H9 (cell line): ENCODE measurements at regions not wholly inside any gene's neighbourhood (a gene's known extent, or its start where the extent isn't known, plus 50 kb on each side); places are given as distances from the start of the nearest gene placed in this dataset.

Experiments used
- DNase-seq: peaks from one replicate; pipeline ENCODE4 v3.0.0-alpha.2; 2017
- H2AFZ ChIP-seq: one replicate; pipeline ENCODE4 v1.6.1; 2013; ENCODE audit warnings: mild to moderate bottlenecking, low read length, control low read depth, moderate library complexity
- H2AK5ac ChIP-seq: 2 replicates; pipeline ENCODE4 v1.6.1; 2013; ENCODE audit warnings: low read length, control low read depth, mixed read lengths; ENCODE audit not compliant: insufficient read length
- H2BK120ac ChIP-seq: one replicate; pipeline ENCODE4 v1.6.1; 2013; ENCODE audit warnings: low read depth, mild to moderate bottlenecking, low read length, control low read depth, inconsistent platforms; ENCODE audit not compliant: poor library complexity, severe bottlenecking
- H2BK12ac ChIP-seq: 2 replicates; pipeline ENCODE4 v1.6.1; 2013; ENCODE audit warnings: low read length, control low read depth, mixed read lengths, low read depth; ENCODE audit not compliant: insufficient read length
- H2BK15ac ChIP-seq: 2 replicates; pipeline ENCODE4 v1.6.1; 2013; ENCODE audit warnings: low read depth, low read length, control low read depth
- H2BK20ac ChIP-seq: one replicate; pipeline ENCODE4 v1.6.1; 2013; ENCODE audit warnings: low read depth, mild to moderate bottlenecking, low read length, control low read depth, inconsistent platforms; ENCODE audit not compliant: poor library complexity, severe bottlenecking
- H2BK5ac ChIP-seq: 2 replicates; pipeline ENCODE4 v1.6.1; 2013; ENCODE audit warnings: low read length, control low read depth, mixed read lengths; ENCODE audit not compliant: insufficient read length
- H3K14ac ChIP-seq: 2 replicates; pipeline ENCODE4 v1.6.1; 2013; ENCODE audit warnings: low read length, control low read depth; ENCODE audit not compliant: insufficient read depth
- H3K18ac ChIP-seq: 2 replicates; pipeline ENCODE4 v1.6.1; 2013; ENCODE audit warnings: low read depth, mild to moderate bottlenecking, mixed read lengths, low read length, control low read depth; ENCODE audit not compliant: insufficient read length
- H3K23ac ChIP-seq: 2 replicates; pipeline ENCODE4 v1.6.1; 2013; ENCODE audit warnings: low read length, control low read depth, mixed read lengths, low read depth; ENCODE audit not compliant: insufficient read length
- H3K23me2 ChIP-seq: 2 replicates; pipeline ENCODE4 v1.6.1; 2013; ENCODE audit warnings: low read depth, mild to moderate bottlenecking, mixed read lengths, low read length, control low read depth; ENCODE audit not compliant: insufficient read length, poor library complexity, severe bottlenecking
- H3K27ac ChIP-seq: 2 replicates; pipeline ENCODE4 v1.5.1; 2013; ENCODE audit warnings: low read length, control low read depth, mixed read lengths, low read depth; ENCODE audit not compliant: insufficient read length
- H3K27me3 ChIP-seq: 2 replicates; pipeline ENCODE4 v1.6.1; 2013; ENCODE audit warnings: low read length, control low read depth, inconsistent platforms; ENCODE audit not compliant: insufficient read depth
- H3K4ac ChIP-seq: 2 replicates; pipeline ENCODE4 v1.6.1; 2013; ENCODE audit warnings: low read depth, mild to moderate bottlenecking, control low read depth, inconsistent platforms, low read length, moderate library complexity
- H3K4me1 ChIP-seq: 2 replicates; pipeline ENCODE4 v1.6.1; 2013; ENCODE audit warnings: low read length, control low read depth, inconsistent platforms; ENCODE audit not compliant: insufficient read depth
- H3K4me2 ChIP-seq: 2 replicates; pipeline ENCODE4 v1.6.1; 2013; ENCODE audit warnings: low read length, control low read depth, mixed read lengths; ENCODE audit not compliant: insufficient read length, insufficient read depth
- H3K56ac ChIP-seq: 2 replicates; pipeline ENCODE4 v1.6.1; 2013; ENCODE audit warnings: low read depth, mild to moderate bottlenecking, mixed read lengths, low read length, control low read depth; ENCODE audit not compliant: insufficient read length
- H3K79me1 ChIP-seq: 2 replicates; pipeline ENCODE4 v1.6.1; 2013; ENCODE audit warnings: low read depth, mild to moderate bottlenecking, moderate library complexity, low read length, control low read depth, inconsistent platforms; ENCODE audit not compliant: insufficient read depth, poor library complexity, severe bottlenecking
- H3K79me2 ChIP-seq: 2 replicates; pipeline ENCODE4 v1.6.1; 2013; ENCODE audit warnings: low read length, control low read depth, inconsistent platforms; ENCODE audit not compliant: insufficient read depth
- H3K9ac ChIP-seq: 2 replicates; pipeline ENCODE4 v1.6.1; 2013; ENCODE audit warnings: low read length, control low read depth, mixed read lengths; ENCODE audit not compliant: insufficient read length; ENCODE audit errors: extremely low read depth
- H3K9me3 ChIP-seq: one replicate; pipeline ENCODE4 v1.6.1; 2013; ENCODE audit warnings: low read depth, low read length, inconsistent platforms; ENCODE audit not compliant: control insufficient read depth
- H3T11ph ChIP-seq: one replicate; pipeline ENCODE4 v1.6.1; 2013; ENCODE audit warnings: mild to moderate bottlenecking, low read length, control low read depth, inconsistent platforms
- H4K20me1 ChIP-seq: one replicate; pipeline ENCODE4 v1.6.1; 2013; ENCODE audit not compliant: control insufficient read depth, insufficient read length, insufficient read depth
- H4K5ac ChIP-seq: 2 replicates; pipeline ENCODE4 v1.6.1; 2013; ENCODE audit warnings: low read depth, mild to moderate bottlenecking, mixed read lengths, low read length, control low read depth; ENCODE audit not compliant: insufficient read length
- H4K8ac ChIP-seq: replicated peaks from 2 replicates; pipeline ENCODE4 v1.6.1; 2013; ENCODE audit warnings: low read length, control low read depth, mixed read lengths, low read depth; ENCODE audit not compliant: insufficient read length
- H4K91ac ChIP-seq: 2 replicates; pipeline ENCODE4 v1.6.1; 2013; ENCODE audit warnings: low read depth, mild to moderate bottlenecking, moderate library complexity, mixed read lengths, low read length, control low read depth; ENCODE audit not compliant: insufficient read length
- H3K27ac Mint-ChIP-seq, 3 experiments: 2 replicates in 2 of 3; 3 replicates in 1 of 3; pipeline ENCODE4 v1.8.0; 2020 to 2021; ENCODE audit warnings: mixed read lengths in 3 of 3, mild to moderate bottlenecking in 1 of 3, moderate library complexity in 1 of 3
- H3K27me3 Mint-ChIP-seq: 2 replicates; pipeline ENCODE4 v1.8.0; 2021; ENCODE audit warnings: low read depth, mild to moderate bottlenecking, moderate library complexity, mixed read lengths
- H3K36me3 Mint-ChIP-seq, 3 experiments: 2 replicates in 2 of 3; 3 replicates in 1 of 3; pipeline ENCODE4 v1.8.0; 2020 to 2021; ENCODE audit warnings: low read depth in 3 of 3, mixed read lengths in 3 of 3; ENCODE audit not compliant: insufficient read depth in 1 of 3
- H3K4me1 Mint-ChIP-seq, 2 experiments: 2 replicates each; pipeline ENCODE4 v1.8.0; 2020; ENCODE audit warnings: mixed read lengths in 2 of 2
- H3K4me3 Mint-ChIP-seq, 2 experiments: 2 replicates in 1 of 2; 3 replicates in 1 of 2; pipeline ENCODE4 v1.8.0; 2020 to 2021; ENCODE audit warnings: mild to moderate bottlenecking in 2 of 2, mixed read lengths in 2 of 2, moderate library complexity in 1 of 2
- H3K9me3 Mint-ChIP-seq, 2 experiments: 2 replicates in 1 of 2; 3 replicates in 1 of 2; pipeline ENCODE4 v1.8.0; 2020; ENCODE audit warnings: mild to moderate bottlenecking in 2 of 2, mixed read lengths in 2 of 2, moderate library complexity in 1 of 2
- CTCF ChIP-seq: fragments of 200-600 bp; sonication (generic); conservative IDR thresholded peaks from 3 replicates; pipeline ENCODE4 v1.8.0; 2021; ENCODE audit warnings: antibody characterized with exemption, mild to moderate bottlenecking
- WGBS: extraction: QIAGEN DNeasy Blood & Tissue Kit; methylation state at CpG from one replicate; pipeline ENCODE4 v1.1.7; 2013; ENCODE audit warnings: missing lambda C conversion rate, low lambda C conversion rate, mixed read lengths; ENCODE audit not compliant: insufficient read length; ENCODE audit errors: extremely low coverage; 5-methylcytosine and 5-hydroxymethylcytosine counted together

- H3K79me2 ChIP-seq, result no peaks in the 10 kb centered on the region
- H3K9ac ChIP-seq, result no peak overlapping the region
- H3K4ac ChIP-seq, result no peak overlapping the region
- H3K14ac ChIP-seq, result no peak overlapping the region
- no peaks in the 10 kb centered on the region for H3K4me1 ChIP-seq
- no peak overlapping the region for H2BK12ac ChIP-seq
- no peaks in the 10 kb centered on the region for H3K23me2 ChIP-seq
- H3K27ac ChIP-seq, result no peak overlapping the region
- no peak overlapping the region for H2BK120ac ChIP-seq
- Mint-ChIP-seq H3K27me3 (peaks cover 5% of the 10 kb centered on the region), H3K36me3 (no peaks in the 10 kb centered on the region), H3K27ac (no peak overlapping the region), H3K9me3 (no peaks in the 10 kb centered on the region), H3K4me3 (no peak overlapping the region), H3K4me1 (no peaks in the 10 kb centered on the region)
- no peaks in the 10 kb centered on the region for H3K9me3 ChIP-seq
- no peaks in the 10 kb centered on the region for H4K20me1 ChIP-seq
- H2BK15ac ChIP-seq, result no peak overlapping the region
- H4K8ac ChIP-seq, result no peak overlapping the region
- no peak overlapping the region for H4K91ac ChIP-seq
- H3K18ac ChIP-seq, result no peak overlapping the region
- H2AFZ ChIP-seq, result no peak overlapping the region
- TF ChIP-seq CTCF, result no peak
- H3K23ac ChIP-seq, result no peak overlapping the region
- no CpG with 5 or more reads among the region's 5 CpGs for WGBS
- no peak overlapping the region for H2AK5ac ChIP-seq
- no peak overlapping the region for H2BK20ac ChIP-seq
- H3K27me3 ChIP-seq, result no peaks in the 10 kb centered on the region
- no peaks in the 10 kb centered on the region for H3K79me1 ChIP-seq
- H4K5ac ChIP-seq, result no peak overlapping the region
- no peak for DNase-seq
- H3T11ph ChIP-seq, result no peak overlapping the region
- no peak overlapping the region for H3K56ac ChIP-seq
- no peak overlapping the region for H2BK5ac ChIP-seq
- no peak overlapping the region for H3K4me2 ChIP-seq
Observed at GRCh38 chr14:100983710-100984109, 80.2 kb upstream of the RTL1 start.
